IMR-90 (cell line): ENCODE measurements at regions not wholly inside any gene's neighbourhood (a gene's known extent, or its start where the extent isn't known, plus 50 kb on each side); places are given as distances from the start of the nearest gene placed in this dataset.

Source experiments
- ATAC-seq: fragments of 200-7000 bp; cut with Tn5 transposase; 2 replicates; pipeline ENCODE4 v1.9.1; 2020; ENCODE audit warnings: low read depth, mild to moderate bottlenecking, moderate library complexity
- BruUV-seq: library from RNA; stranded (reverse); fragments of 400-500 nt; replicated peaks from 2 replicates; lab custom pipeline; 2021; lab: Mats Ljungman, UMichigan
- CTCF ChIA-PET: fragments of 300-600 bp; formaldehyde crosslinking; extraction: SDS; loops from one replicate; lab custom pipeline; 2021; ENCODE audit warnings: antibody characterized with exemption; lab: Yijun Ruan, JAX
- POLR2A ChIA-PET: fragments of 300-600 bp; sonication (Branson Sonifier 250); formaldehyde crosslinking; loops from one replicate; lab custom pipeline; 2022; ENCODE audit warnings: antibody characterized with exemption; ENCODE audit not compliant: unreplicated experiment; lab: Charles Lee
- DNase-seq: peaks from one replicate; pipeline ENCODE4 v3.0.0; 2013
- H2AFZ ChIP-seq: replicated peaks from 2 replicates; pipeline ENCODE3; 2013; ENCODE audit warnings: low read length, mild to moderate bottlenecking; ENCODE audit not compliant: poor library complexity
- H2AK5ac ChIP-seq: 2 replicates; pipeline ENCODE4 v1.6.1; 2013; ENCODE audit warnings: low read depth, low read length, inconsistent platforms
- H2AK9ac ChIP-seq: replicated peaks from 2 replicates; pipeline ENCODE3; 2013; ENCODE audit warnings: mild to moderate bottlenecking, low read depth, low read length, moderate library complexity; ENCODE audit not compliant: poor library complexity
- H2BK120ac ChIP-seq: 2 replicates; pipeline ENCODE4 v1.6.1; 2013; ENCODE audit warnings: low read depth, low read length, inconsistent platforms
- H2BK15ac ChIP-seq: 3 replicates; pipeline ENCODE4 v1.6.1; 2013; ENCODE audit warnings: low read depth, low read length, inconsistent platforms
- H2BK20ac ChIP-seq: 2 replicates; pipeline ENCODE4 v1.6.1; 2013; ENCODE audit warnings: low read depth, mild to moderate bottlenecking, inconsistent platforms, low read length, moderate library complexity
- H2BK5ac ChIP-seq: 2 replicates; pipeline ENCODE4 v1.6.1; 2013; ENCODE audit warnings: mild to moderate bottlenecking, low read depth, low read length, inconsistent platforms; ENCODE audit not compliant: poor library complexity, severe bottlenecking
- H3K14ac ChIP-seq: replicated peaks from 2 replicates; pipeline ENCODE4 v1.6.1; 2013; ENCODE audit warnings: low read depth, low read length, inconsistent platforms
- H3K18ac ChIP-seq: 2 replicates; pipeline ENCODE4 v1.6.1; 2013; ENCODE audit warnings: low read depth, low read length, control low read depth
- H3K23ac ChIP-seq: 2 replicates; pipeline ENCODE4 v1.6.1; 2013; ENCODE audit warnings: low read depth, low read length, inconsistent platforms
- H3K27ac ChIP-seq: 2 replicates; pipeline ENCODE4 v1.5.1; 2013; ENCODE audit warnings: mild to moderate bottlenecking, control low read depth, low read length; ENCODE audit not compliant: insufficient read depth
- H3K27me3 ChIP-seq: 2 replicates; pipeline ENCODE4 v1.6.1; 2013; ENCODE audit warnings: low read length; ENCODE audit not compliant: control insufficient read depth, insufficient read depth
- H3K36me3 ChIP-seq: 2 replicates; pipeline ENCODE4 v1.6.1; 2013; ENCODE audit warnings: low read length, mixed read lengths; ENCODE audit not compliant: control insufficient read depth, insufficient read depth
- H3K4ac ChIP-seq: 2 replicates; pipeline ENCODE4 v1.6.1; 2013; ENCODE audit warnings: low read depth, low read length, inconsistent platforms
- H3K4me1 ChIP-seq: 2 replicates; pipeline ENCODE4 v1.6.1; 2013; ENCODE audit warnings: low read length, mixed read lengths; ENCODE audit not compliant: control insufficient read depth, insufficient read depth
- H3K4me2 ChIP-seq: 2 replicates; pipeline ENCODE4 v1.6.1; 2013; ENCODE audit warnings: low read depth, mild to moderate bottlenecking, control low read depth, low read length, moderate library complexity
- H3K4me3 ChIP-seq: 2 replicates; pipeline ENCODE4 v1.5.1; 2013; ENCODE audit warnings: low read depth, mild to moderate bottlenecking, control low read depth, low read length, moderate library complexity; ENCODE audit not compliant: insufficient read depth
- H3K56ac ChIP-seq: 2 replicates; pipeline ENCODE4 v1.6.1; 2013; ENCODE audit warnings: low read length, inconsistent platforms; ENCODE audit not compliant: insufficient read depth; ENCODE audit errors: extremely low read depth
- H3K79me1 ChIP-seq, 2 experiments: 2 replicates each; pipeline ENCODE4 v1.6.1; 2013; ENCODE audit warnings: low read length in 2 of 2, inconsistent platforms in 1 of 2, low read depth in 1 of 2
- H3K9ac ChIP-seq: 2 replicates; pipeline ENCODE4 v1.6.1; 2013; ENCODE audit warnings: low read depth, low read length, control low read depth
- H3K9me1 ChIP-seq: 2 replicates; pipeline ENCODE4 v1.6.1; 2013; ENCODE audit warnings: low read length, inconsistent platforms; ENCODE audit not compliant: insufficient read depth
- H3K9me3 ChIP-seq: 2 replicates; pipeline ENCODE4 v1.6.1; 2013; ENCODE audit warnings: low read length; ENCODE audit not compliant: control insufficient read depth, insufficient read depth
- H4K20me1 ChIP-seq: 2 replicates; pipeline ENCODE4 v1.6.1; 2013; ENCODE audit warnings: low read length, inconsistent platforms; ENCODE audit not compliant: insufficient read depth
- H4K5ac ChIP-seq: 2 replicates; pipeline ENCODE4 v1.6.1; 2013; ENCODE audit warnings: mild to moderate bottlenecking, low read depth, low read length, control low read depth
- H4K8ac ChIP-seq, 2 experiments: 2 replicates each; pipeline ENCODE4 v1.6.1; 2013; ENCODE audit warnings: low read depth in 2 of 2, low read length in 2 of 2, control low read depth in 1 of 2, inconsistent platforms in 1 of 2
- H4K91ac ChIP-seq: 2 replicates; pipeline ENCODE4 v1.6.1; 2013; ENCODE audit warnings: low read depth, low read length, inconsistent platforms; ENCODE audit not compliant: insufficient read depth
- BHLHE40 ChIP-seq: fragments of 150-350 bp; IDR thresholded peaks from 2 replicates; pipeline ENCODE4 v1.6.1; 2016; ENCODE audit warnings: mild to moderate bottlenecking, low read depth, low read length
- CEBPB ChIP-seq: IDR thresholded peaks from 2 replicates; pipeline ENCODE4 v1.6.1; 2012; ENCODE audit warnings: low read depth, low read length, improper control_type of control experiment
- CHD1 ChIP-seq: IDR thresholded peaks from 2 replicates; pipeline ENCODE4 v1.6.1; 2012; ENCODE audit warnings: low read depth, low read length, improper control_type of control experiment
- ELK1 ChIP-seq: fragments of 150-350 bp; IDR thresholded peaks from 2 replicates; pipeline ENCODE4 v1.6.1; 2016; ENCODE audit warnings: low read depth, mild to moderate bottlenecking, low read length, moderate library complexity, borderline replicate concordance
- FOS ChIP-seq: fragments of 150-350 bp; IDR thresholded peaks from 2 replicates; pipeline ENCODE4 v1.6.1; 2016; ENCODE audit warnings: low read depth, low read length
- MAFK ChIP-seq: IDR thresholded peaks from 2 replicates; pipeline ENCODE4 v1.6.1; 2012; ENCODE audit warnings: low read depth, low read length, improper control_type of control experiment
- MXI1 ChIP-seq: IDR thresholded peaks from 2 replicates; pipeline ENCODE4 v1.6.1; 2012; ENCODE audit warnings: low read depth, mild to moderate bottlenecking, low read length, moderate library complexity, borderline replicate concordance
- NFE2L2 ChIP-seq: fragments of 150-350 bp; IDR thresholded peaks from 2 replicates; pipeline ENCODE4 v1.6.1; 2016; ENCODE audit warnings: low read depth, mild to moderate bottlenecking, low read length
- RAD21 ChIP-seq: IDR thresholded peaks from 2 replicates; pipeline ENCODE4 v1.6.1; 2012; ENCODE audit warnings: low read length, improper control_type of control experiment
- RCOR1 ChIP-seq: IDR thresholded peaks from 2 replicates; pipeline ENCODE4 v1.6.1; 2012; ENCODE audit warnings: mild to moderate bottlenecking, low read length, improper control_type of control experiment; ENCODE audit not compliant: insufficient replicate concordance
- RFX5 ChIP-seq: IDR thresholded peaks from 2 replicates; pipeline ENCODE4 v1.8.0; 2012; ENCODE audit warnings: low read depth, mild to moderate bottlenecking, low read length, moderate library complexity
- SMC3 ChIP-seq: fragments of 150-350 bp; IDR thresholded peaks from 2 replicates; pipeline ENCODE4 v1.6.1; 2016; ENCODE audit warnings: low read depth, mild to moderate bottlenecking, antibody characterized with exemption, low read length, moderate library complexity
- USF2 ChIP-seq: fragments of 150-350 bp; IDR thresholded peaks from 2 replicates; pipeline ENCODE4 v1.6.1; 2017; ENCODE audit warnings: mild to moderate bottlenecking, antibody characterized with exemption, low read length, low read depth
- WGBS, 2 experiments: methylation state at CpG; one replicate each; pipeline versions ENCODE4 v1.1.5 to v1.1.7; 2013; ENCODE audit warnings: missing lambda C conversion rate in 2 of 2; ENCODE audit not compliant: insufficient read length in 1 of 2; ENCODE audit errors: extremely low coverage in 2 of 2; 5-methylcytosine and 5-hydroxymethylcytosine counted together
- dilution Hi-C: fragments of 300-500 bp; cut with HindIII; formaldehyde crosslinking; loops from one replicate; pipeline ENCODE4 v1.14.3; 2018; ENCODE audit warnings: low sequenced_read_pairs; ENCODE audit not compliant: unreplicated experiment
- in situ Hi-C: fragments of 300-500 bp; cut with MboI; formaldehyde crosslinking; loops from 3 replicates; pipeline ENCODE4 v1.14.3; 2019; ENCODE audit warnings: low sequenced_read_pairs, inconsistent platforms, mixed read lengths
- intact Hi-C: fragments of 100-400 bp; cut with micrococcal nuclease; formaldehyde crosslinking; loops from 2 replicates; pipeline ENCODE4 v1.10.0; 2022
- TF ChIP-seq, protein P1 (sequence below): conservative IDR thresholded peaks from 2 replicates; pipeline ENCODE4 v1.5.1; 2012; ENCODE audit warnings: mild to moderate bottlenecking, low read depth, low read length, improper control_type of control experiment

DNA sequence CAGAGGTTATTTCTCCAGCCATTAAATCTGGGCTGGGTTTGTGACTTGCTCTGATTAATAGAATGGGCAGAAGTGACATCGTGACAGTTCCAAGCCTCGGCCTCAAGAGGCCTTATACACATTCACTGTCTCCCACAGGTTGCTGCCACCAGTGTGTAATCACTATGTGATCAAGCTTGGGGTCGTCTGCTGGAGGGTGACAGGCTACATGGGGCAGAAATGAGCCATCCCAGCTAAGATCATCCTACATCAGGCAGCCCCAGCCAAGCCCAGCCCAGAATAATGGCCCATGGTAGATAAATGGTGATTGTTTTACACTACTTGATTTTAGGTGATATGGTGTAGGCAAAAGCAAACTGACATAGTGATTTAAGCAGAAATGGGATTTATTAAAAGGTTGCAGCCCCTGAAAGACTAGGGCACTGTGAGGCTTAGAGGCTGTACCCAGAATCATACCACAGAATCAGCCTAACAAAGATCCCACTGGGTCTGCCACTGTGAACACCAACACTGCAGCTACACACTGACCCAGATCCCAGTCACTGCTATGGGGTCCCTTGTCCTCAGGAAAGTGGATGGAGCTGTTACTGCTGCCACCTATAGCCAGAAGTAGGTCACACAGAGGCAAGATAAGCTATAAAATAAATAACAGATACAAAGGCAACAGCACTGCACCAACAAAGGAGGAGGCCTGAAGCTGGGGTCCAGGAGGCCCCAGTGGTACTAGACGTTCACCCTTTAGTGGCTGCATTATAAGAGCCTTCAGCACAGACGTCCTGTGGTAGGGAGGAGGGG is 159.6 kb upstream of the RBPJ start:
- Histone ChIP-seq H2AK5ac (peak overlapping the region; percentile 49; the same call in 1 of the 2 replicates), H2BK20ac (0 out of 2 replicates have a peak overlapping the region, but pooled peaks have one; percentile 1), H3K36me3 (no peaks in the 10 kb centered on the region), H4K8ac (peak overlapping the region in 1 of 2 experiments; percentile 11; a peak in 1 of 4 replicates), H4K5ac (peak overlapping the region; percentile 67; the same call in 1 of the 2 replicates), H2BK5ac (no peak overlapping the region), H4K20me1 (no peaks in the 10 kb centered on the region), H2BK120ac (peak overlapping the region; percentile 2; the same call in 1 of the 2 replicates), H2AFZ (no peak overlapping the region), H3K4me3 (no peak overlapping the region), H4K91ac (peak overlapping the region; percentile 43), H3K27me3 (no peaks in the 10 kb centered on the region), H3K9me1 (no peaks in the 10 kb centered on the region), H2AK9ac (no peak overlapping the region), H3K56ac (no peak overlapping the region), H3K14ac (no peak overlapping the region), H3K9ac (no peak overlapping the region), H3K79me1 (no peaks in the 10 kb centered on the region), H3K4me2 (no peak overlapping the region), H3K4me1 (peaks cover 8% of the 10 kb centered on the region), H3K9me3 (peaks cover 4% of the 10 kb centered on the region; the same call in 1 of the 2 replicates), H3K27ac (no peak overlapping the region), H2BK15ac (peak overlapping the region; percentile 28; the same call in 1 of the 3 replicates), H3K4ac (no peak overlapping the region; the same call in 1 of the 2 replicates), H3K18ac (0 out of 2 replicates have a peak overlapping the region, but pooled peaks have one; percentile 11), H3K23ac (no peak overlapping the region)
- dilution Hi-C loops = no loop called here
- ATAC-seq (peak; percentile 65), DNase-seq (no peak)
- no TSS peak for BruUV-seq
- ChIA-PET POLR2A (no interaction called here), CTCF (interaction anchor here (0.9 to 2.1 kb wide), 5 partner anchors 9 to 70 kb away, joined by 3 to 5 read pairs (median 4); no protein-coding TSS in a partner anchor)
- no CpG with 5 or more reads among the region's 5 CpGs for WGBS, 2 experiments
- in situ Hi-C loops = no loop called here
- intact Hi-C loops = no loop called here
- no peak for TF ChIP-seq BHLHE40
- no peak for TF ChIP-seq RFX5
- TF ChIP-seq SMC3 = peak; percentile 19; the same call in 1 of the 2 replicates
- TF ChIP-seq CHD1 = no peak
- TF ChIP-seq NFE2L2 = no peak
- TF ChIP-seq ELK1 = no peak
- TF ChIP-seq, protein P1, sequence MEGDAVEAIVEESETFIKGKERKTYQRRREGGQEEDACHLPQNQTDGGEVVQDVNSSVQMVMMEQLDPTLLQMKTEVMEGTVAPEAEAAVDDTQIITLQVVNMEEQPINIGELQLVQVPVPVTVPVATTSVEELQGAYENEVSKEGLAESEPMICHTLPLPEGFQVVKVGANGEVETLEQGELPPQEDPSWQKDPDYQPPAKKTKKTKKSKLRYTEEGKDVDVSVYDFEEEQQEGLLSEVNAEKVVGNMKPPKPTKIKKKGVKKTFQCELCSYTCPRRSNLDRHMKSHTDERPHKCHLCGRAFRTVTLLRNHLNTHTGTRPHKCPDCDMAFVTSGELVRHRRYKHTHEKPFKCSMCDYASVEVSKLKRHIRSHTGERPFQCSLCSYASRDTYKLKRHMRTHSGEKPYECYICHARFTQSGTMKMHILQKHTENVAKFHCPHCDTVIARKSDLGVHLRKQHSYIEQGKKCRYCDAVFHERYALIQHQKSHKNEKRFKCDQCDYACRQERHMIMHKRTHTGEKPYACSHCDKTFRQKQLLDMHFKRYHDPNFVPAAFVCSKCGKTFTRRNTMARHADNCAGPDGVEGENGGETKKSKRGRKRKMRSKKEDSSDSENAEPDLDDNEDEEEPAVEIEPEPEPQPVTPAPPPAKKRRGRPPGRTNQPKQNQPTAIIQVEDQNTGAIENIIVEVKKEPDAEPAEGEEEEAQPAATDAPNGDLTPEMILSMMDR = peak; percentile 32; the same call in 1 of the 2 replicates
- no peak for TF ChIP-seq CEBPB
- no peak for TF ChIP-seq MXI1
- TF ChIP-seq RAD21 = peak; percentile 37
- TF ChIP-seq USF2 = no peak
- no peak for TF ChIP-seq RCOR1
- TF ChIP-seq MAFK = no peak
- no peak for TF ChIP-seq FOS
